Midbrain (tissue), 1 donor: ENCODE measurements at regions not wholly inside any gene's neighbourhood (a gene's known extent, or its start where the extent isn't known, plus 50 kb on each side); places are given as distances from the start of the nearest gene placed in this dataset.
A peak's percentile ranks its signal among the peaks of the same experiment; 100 is the strongest.
"Not testable (repeated sequence)": the region's sequence is repeated elsewhere in the genome, so short reads cannot be mapped to it uniquely, and the experiment has no call there.

Experiments
- DNase-seq: peaks from one replicate; lab custom pipeline; 2025; lab: John Stamatoyannopoulos, UW

DNA sequence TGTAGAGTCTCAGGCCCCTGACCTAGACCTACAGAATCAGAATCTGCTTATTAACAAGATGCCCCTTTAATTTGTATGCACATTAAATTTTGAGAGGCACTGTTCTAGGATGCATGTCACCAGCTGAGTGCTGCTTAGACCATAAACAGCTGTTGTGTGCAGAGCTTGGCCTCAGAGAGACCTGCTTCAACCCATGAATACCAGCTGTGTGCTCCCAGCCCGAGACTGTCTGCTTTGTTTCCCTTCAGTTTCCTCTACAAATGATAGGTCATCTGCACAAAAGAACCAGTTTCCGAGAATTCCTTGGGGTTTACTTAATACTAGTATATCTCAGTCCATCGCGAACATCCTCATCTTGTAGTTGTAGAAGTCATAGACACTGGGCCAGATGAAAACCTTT is 158.5 kb upstream of the PFN2 start:
- no peak for DNase-seq

- peak; percentile 60 for DNase-seq
These were observed 157.4 kb upstream of the PFN2 start for GRCh38 chr3:150128126-150128525.

DNA sequence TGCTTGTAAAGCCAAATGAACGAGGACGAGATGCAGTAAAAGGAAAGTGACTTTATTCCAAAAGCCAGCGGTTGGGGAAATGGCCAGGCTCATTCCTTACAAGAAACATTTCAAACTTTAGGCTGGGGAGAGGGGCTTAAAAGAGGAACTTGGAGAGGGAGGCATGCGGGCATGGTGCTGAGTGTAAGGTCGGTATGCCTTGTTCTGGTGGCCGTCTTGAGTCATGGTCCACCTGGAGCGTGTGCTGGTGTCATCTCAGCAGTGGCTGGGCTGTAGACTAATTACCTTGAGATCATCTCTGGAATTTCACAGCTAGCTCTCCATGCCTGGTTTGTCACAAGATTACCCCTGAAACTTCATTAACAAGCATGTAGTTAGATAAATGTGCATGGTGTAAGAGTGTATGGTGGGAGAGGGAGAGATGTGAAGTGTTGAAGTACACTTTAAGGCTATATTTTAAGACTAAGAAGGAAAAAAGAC is 156.4 kb upstream of the PFN2 start:
- no peak for DNase-seq

- no peak for DNase-seq
These were observed 153.4 kb upstream of the PFN2 start for GRCh38 chr3:150124142-150124541.

DNA sequence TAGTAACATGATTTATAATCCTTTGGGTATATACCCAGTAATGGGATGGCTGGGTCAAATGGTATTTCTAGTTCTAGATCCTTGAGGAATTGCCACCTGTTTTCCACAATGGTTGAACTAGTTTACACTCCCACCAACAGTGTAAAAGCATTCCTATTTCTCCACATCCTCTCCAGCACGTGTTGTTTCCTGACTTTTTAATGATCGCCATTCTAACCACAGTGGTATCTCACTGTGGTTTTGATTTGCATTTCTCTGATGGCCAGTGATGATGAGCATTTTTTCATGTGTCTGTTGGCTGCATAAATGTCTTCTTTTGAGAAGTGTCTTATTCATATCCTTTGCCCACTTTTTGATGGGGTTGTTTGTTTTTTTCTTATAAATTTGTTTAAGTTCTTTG is 152.6 kb upstream of the PFN2 start:
- DNase-seq: not testable (repeated sequence)

GRCh38 chr3:150118219-150118618 is 147.5 kb upstream of the PFN2 start:
- DNase-seq: no peak

DNA sequence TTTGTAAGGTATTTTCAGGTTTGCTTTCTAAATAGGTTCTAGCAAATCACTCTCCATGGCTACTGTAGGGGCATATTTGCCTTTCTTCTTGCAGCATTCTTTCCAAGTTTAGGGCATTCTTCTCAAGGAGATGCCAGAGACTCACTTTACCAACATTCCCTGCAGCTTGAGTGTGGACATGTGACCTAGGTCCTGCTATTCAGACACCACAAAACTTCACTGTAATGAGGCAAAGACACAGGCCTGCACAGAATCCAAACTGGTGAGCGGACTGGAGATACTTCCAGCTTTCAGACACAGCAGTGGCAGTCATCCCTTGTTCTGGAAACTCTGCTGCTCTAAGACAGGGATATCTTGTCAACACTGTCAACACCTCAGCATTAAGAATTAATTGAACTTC is 146.4 kb upstream of the PFN2 start:
- DNase-seq: no peak

- DNase-seq: no peak
These were observed 145.5 kb upstream of the PFN2 start for GRCh38 chr3:150116196-150116595.

DNA sequence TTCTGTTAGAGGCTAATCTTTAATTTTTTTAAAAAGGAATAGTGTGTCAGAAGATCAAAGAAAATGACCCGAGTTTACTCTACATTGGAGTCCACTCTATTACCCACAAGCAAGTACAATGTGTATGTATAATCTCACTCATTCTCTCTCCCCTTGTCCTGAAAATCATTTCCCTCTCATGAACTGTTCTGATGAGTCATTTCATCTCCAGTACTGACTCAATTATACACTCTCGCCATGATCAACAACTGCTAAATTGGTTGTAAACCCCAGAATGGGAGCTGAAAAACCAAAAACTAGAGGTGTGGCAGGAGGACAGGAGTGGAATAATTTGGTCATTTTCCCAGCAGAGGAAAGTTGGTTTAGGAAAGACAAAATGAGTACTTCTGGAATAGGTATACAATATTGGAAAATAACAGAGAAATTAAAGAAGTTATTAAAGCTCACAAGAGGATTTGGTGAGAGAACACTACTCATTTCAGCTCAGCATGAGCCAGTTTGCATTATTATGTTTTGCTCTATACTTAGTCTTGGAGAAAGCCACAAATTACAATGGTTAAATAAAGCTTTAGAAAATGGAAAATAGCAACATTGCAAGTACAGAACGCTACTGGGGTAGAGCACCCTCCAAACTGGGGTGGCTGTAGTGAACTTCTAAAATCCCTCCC is 144.3 kb upstream of the PFN2 start:
- no peak for DNase-seq

- no peak for DNase-seq
These were observed 143.6 kb upstream of the PFN2 start for GRCh38 chr3:150114273-150114672.

DNA sequence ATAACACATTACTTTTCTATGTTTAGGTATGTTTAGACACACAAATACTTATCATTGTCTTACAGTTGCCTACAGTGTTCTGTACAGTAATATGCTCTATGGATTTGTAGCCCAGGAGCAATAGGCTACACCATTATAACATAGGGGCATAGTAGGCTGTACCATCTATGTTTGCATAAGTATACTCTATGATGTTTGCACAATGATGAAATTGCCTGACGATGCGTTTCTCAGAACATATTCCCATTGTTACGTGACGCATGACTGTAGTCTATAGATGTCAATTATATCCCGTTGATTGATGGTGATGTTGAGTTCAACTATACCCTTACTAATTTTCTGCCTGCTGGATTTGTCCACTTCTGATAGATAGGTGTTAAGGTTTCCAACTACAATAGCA is 139.4 kb upstream of the PFN2 start:
- DNase-seq: no peak

- DNase-seq: no peak
These were observed 136.9 kb upstream of the PFN2 start for GRCh38 chr3:150107429-150108175.

GRCh38 chr3:150106740-150107428 is 136.2 kb upstream of the PFN2 start:
- no peak for DNase-seq

GRCh38 chr3:150105886-150106612 is 135.4 kb upstream of the PFN2 start:
- DNase-seq: no peak

DNA sequence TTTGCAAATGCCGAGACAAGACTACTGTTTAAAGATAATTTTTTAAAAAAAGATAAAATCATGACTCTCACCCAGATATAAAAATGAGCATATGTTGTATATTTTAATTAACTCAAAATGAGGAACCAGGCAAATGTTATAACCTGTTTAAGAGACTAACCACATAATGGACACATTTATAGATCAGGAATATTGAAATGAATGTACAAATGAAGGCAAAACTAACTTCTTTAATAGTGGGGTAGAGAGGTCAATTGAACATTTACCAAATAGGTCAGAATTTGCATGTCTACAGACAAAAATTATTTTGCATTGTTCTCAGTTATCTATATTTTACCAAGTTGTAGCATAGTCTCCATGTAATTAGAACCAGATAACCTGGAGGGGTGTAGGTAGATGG is 134.3 kb upstream of the PFN2 start:
- no peak for DNase-seq

DNA sequence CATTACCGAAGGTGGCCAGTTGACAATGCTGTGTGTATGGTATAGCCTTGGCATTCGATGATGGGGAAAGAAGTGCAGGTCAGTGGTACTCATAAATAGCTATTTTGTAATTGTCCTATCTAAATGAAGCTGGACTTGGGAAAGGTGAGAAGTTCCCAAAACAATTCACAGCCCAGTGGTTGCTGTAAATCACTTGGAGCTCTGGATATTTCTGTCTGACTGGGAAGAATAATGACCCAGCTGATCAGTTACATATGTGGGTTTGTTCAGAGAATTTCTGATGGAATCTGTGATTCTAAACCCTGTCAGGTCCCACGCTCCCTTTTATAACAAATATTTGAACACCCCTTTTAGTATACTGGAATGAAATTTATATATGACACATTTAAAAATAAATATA is 133.9 kb upstream of the PFN2 start:
- no peak for DNase-seq

- no peak for DNase-seq
These were observed 130.3 kb upstream of the PFN2 start for GRCh38 chr3:150101016-150101415.

DNA sequence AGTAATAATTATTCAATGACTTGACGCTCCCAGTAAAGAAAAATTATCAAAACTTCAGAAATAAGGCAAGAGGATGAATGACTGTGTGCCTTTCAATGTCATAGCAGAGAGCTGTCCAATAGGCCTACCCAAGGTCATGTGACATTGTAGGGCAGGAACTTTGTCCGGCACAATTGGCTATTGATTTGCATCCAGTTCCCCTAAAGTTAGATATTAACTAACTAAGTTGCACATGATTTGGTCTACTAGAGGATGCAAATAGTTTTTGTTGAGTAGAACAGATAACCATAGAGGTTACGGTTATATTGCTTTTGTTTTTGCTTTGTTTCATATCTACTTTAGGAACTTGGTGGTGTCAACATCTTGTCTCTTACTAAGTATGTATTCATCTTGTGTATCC is 127.9 kb upstream of the PFN2 start:
- no peak for DNase-seq

DNA sequence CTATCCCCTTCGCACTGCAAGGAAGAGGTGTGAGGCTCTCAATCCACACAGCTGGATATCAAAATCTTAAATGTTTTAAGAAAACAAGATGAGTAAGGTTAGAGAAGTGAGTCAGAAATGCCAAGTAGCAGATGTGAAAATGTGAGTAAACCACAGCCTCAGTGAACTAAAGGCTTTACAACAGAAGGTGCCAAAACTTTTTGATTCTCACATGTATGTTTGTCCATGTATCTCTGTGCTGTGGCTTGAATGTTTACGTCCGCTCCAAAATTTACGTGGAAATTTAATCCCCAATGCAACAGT is 126.8 kb upstream of the PFN2 start:
- DNase-seq: no peak

DNA sequence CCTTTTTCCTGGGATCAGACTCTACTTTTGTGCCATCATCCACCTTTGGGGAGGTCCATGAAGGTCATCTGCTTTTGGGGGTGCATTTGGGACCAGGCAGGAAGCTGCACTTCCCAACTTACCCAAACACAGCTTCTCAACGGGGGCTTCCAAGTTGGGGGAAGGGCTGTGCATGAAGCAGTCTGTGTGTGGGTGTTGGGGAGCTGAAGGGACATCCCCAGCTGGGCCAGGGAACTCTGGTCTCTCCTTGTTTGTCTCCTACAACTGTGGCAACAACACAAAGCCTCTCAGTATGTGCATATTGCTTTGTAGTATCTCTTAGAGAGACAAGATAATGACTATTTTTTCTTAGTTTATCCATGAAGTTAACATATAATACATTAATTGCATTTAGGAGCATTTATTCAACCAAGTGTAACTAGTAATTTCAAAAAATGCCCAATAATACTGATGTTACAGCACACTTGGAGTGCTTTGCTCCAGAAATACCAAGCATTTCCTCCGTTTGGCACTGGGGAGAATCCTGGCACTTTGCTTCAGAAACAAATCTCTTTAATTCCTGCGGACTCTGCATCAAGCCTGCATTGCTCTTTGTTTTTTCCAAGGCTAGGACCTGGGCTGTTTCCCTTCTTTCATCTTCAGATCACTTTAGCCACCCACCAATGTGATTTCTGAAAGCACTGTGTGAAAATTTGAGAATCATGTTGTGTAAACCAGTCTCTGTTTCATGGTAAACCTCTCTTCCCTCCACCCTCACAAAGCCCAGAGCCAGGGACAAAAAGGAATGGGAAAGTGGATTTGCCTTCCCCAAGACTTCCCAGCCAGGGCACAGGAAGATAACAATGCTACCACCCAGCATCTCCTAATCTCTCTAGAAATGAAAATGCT is 126.2 kb upstream of the PFN2 start:
- DNase-seq: no peak

DNA sequence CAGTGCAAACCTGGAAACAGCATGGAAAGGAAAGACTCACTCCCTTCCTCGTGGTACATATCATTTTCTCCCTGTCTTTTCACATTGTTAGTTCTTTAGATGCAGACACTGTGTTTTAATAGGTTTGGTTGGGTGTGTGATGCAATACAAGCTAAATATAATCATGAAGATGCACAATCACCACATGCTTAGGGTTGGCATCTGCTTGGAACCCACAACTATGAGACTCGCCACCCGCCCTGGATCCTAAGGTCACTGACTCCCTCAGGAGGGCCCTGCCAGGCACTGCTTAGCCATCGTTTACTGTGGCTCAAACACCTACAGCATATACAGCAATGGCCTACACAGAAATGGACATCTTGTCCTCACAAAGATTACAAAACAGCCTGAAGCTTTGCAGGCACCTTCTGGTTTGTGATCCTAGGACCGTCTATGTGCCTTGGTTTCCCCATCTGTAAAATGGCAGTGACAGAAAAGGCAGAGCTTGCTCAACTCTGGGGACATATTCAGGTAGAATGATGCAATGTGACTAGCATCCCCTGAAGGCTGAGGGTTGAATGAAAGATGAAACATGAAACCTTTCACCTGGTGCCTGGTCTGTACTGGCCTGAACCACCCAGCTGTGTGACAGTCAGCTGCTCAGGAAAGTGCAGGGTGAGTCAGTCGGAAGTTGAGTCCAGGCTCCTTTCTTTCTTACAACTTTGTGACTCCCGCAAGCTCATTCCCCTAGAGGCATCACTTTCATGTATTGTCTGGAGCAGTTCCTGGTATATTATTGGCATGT is 123.6 kb upstream of the PFN2 start:
- no peak for DNase-seq
